Neural cell (in vitro differentiated cells): ENCODE measurements at regions not wholly inside any gene's neighbourhood (a gene's known extent, or its start where the extent isn't known, plus 50 kb on each side); places are given as distances from the start of the nearest gene placed in this dataset.

Experiments used
- H2AFZ ChIP-seq: fragments of 200-600, 300-800 bp; sonication (generic), shearing (Covaris generic); 2 replicates; pipeline ENCODE4 v1.6.0; 2014; ENCODE audit warnings: low read depth, mild to moderate bottlenecking, antibody characterized with exemption, low read length, moderate library complexity
- H3F3A ChIP-seq: fragments of 200-600 bp; shearing (Covaris generic); 2 replicates; pipeline ENCODE4 v1.6.1; 2016; ENCODE audit warnings: mild to moderate bottlenecking, moderate library complexity, mixed read lengths, antibody characterized with exemption, low read length; ENCODE audit not compliant: insufficient read depth, poor library complexity, severe bottlenecking
- H3K27ac ChIP-seq: fragments of 200-600, 300-800 bp; sonication (generic), shearing (Covaris generic); 2 replicates; pipeline ENCODE4 v1.5.1; 2014; ENCODE audit warnings: mild to moderate bottlenecking, low read length, moderate library complexity
- H3K27me3 ChIP-seq: fragments of 300-800, 200-600 bp; sonication (generic), shearing (Covaris generic); 2 replicates; pipeline ENCODE4 v1.6.0; 2014; ENCODE audit warnings: mild to moderate bottlenecking, low read depth, low read length, moderate library complexity; ENCODE audit not compliant: insufficient read depth
- H3K36me3 ChIP-seq: fragments of 300-800, 200-600 bp; sonication (generic), shearing (Covaris generic); 2 replicates; pipeline ENCODE4 v1.5.1; 2014; ENCODE audit warnings: mild to moderate bottlenecking, antibody characterized with exemption, low read length, moderate library complexity; ENCODE audit not compliant: insufficient read depth
- H3K4me2 ChIP-seq: fragments of 300-800, 200-600 bp; sonication (generic), shearing (Covaris generic); 2 replicates; pipeline ENCODE4 v1.6.0; 2014; ENCODE audit warnings: mild to moderate bottlenecking, low read length
- H3K4me3 ChIP-seq: fragments of 300-800, 200-600 bp; sonication (generic), shearing (Covaris generic); 2 replicates; pipeline ENCODE4 v1.5.1; 2014; ENCODE audit warnings: mild to moderate bottlenecking, low read length, moderate library complexity
- H3K79me2 ChIP-seq: fragments of 200-600 bp; shearing (Covaris generic); replicated peaks from 2 replicates; pipeline ENCODE4 v1.6.0; 2014; ENCODE audit warnings: mild to moderate bottlenecking, low read length, moderate library complexity; ENCODE audit not compliant: insufficient read depth
- H3K9ac ChIP-seq: fragments of 300-800, 200-600 bp; sonication (generic), shearing (Covaris generic); 2 replicates; pipeline ENCODE4 v1.6.1; 2016; ENCODE audit warnings: mild to moderate bottlenecking, low read length, mixed read lengths
- H3K9me2 ChIP-seq: fragments of 200-600 bp; shearing (Covaris generic); 2 replicates; pipeline ENCODE4 v1.6.1; 2016; ENCODE audit warnings: mild to moderate bottlenecking, low read length, mixed read lengths; ENCODE audit not compliant: insufficient read depth
- H3K9me3 ChIP-seq: fragments of 200-600, 300-800 bp; sonication (generic), shearing (Covaris generic); 2 replicates; pipeline ENCODE4 v1.6.1; 2016; ENCODE audit warnings: mild to moderate bottlenecking, mixed run types, low read length, moderate library complexity, mixed read lengths
- H4K20me1 ChIP-seq: fragments of 200-600 bp; shearing (Covaris generic); 2 replicates; pipeline ENCODE4 v1.6.1; 2016; ENCODE audit warnings: mild to moderate bottlenecking, mixed run types; ENCODE audit not compliant: insufficient read depth
- EP300 ChIP-seq: fragments of 450-650 bp; conservative IDR thresholded peaks from 2 replicates; pipeline ENCODE4 v1.6.1; 2014; ENCODE audit warnings: antibody characterized with exemption, mild to moderate bottlenecking, moderate library complexity; ENCODE audit not compliant: poor library complexity, severe bottlenecking
- EZH2 ChIP-seq: fragments of 200-600, 300-800 bp; shearing (Covaris generic), sonication (generic); IDR thresholded peaks from 2 replicates; pipeline ENCODE4 v1.6.1; 2014; ENCODE audit warnings: antibody characterized with exemption, low read length, borderline replicate concordance, mild to moderate bottlenecking; ENCODE audit not compliant: insufficient read depth, poor library complexity, severe bottlenecking
- MXI1 ChIP-seq: fragments of 450-650 bp; conservative IDR thresholded peaks from 2 replicates; pipeline ENCODE4 v1.6.1; 2014; ENCODE audit warnings: antibody characterized with exemption, mild to moderate bottlenecking; ENCODE audit not compliant: poor library complexity, severe bottlenecking
- POLR2AphosphoS5 ChIP-seq: IDR thresholded peaks from 2 replicates; pipeline ENCODE4 v1.6.1; 2012
- RAD21 ChIP-seq: fragments of 450-650 bp; conservative IDR thresholded peaks from 2 replicates; pipeline ENCODE4 v1.6.1; 2014; ENCODE audit warnings: antibody characterized with exemption, mild to moderate bottlenecking, moderate library complexity
- SMC3 ChIP-seq: fragments of 450-650 bp; conservative IDR thresholded peaks from 2 replicates; pipeline ENCODE4 v1.6.1; 2014; ENCODE audit warnings: antibody characterized with exemption, mild to moderate bottlenecking, moderate library complexity; ENCODE audit not compliant: poor library complexity
- TAF1 ChIP-seq: IDR thresholded peaks from 2 replicates; pipeline ENCODE4 v1.6.1; 2012; ENCODE audit warnings: low read depth
- TF ChIP-seq, protein P1 (sequence below): fragments of 450-650 bp; IDR thresholded peaks from 2 replicates; pipeline ENCODE4 v1.5.1; 2014; ENCODE audit warnings: antibody characterized with exemption, mild to moderate bottlenecking, moderate library complexity; ENCODE audit not compliant: poor library complexity, severe bottlenecking
- TF ChIP-seq, protein P2 (sequence below): IDR thresholded peaks from 2 replicates; pipeline ENCODE4 v1.6.1; 2012; ENCODE audit warnings: borderline replicate concordance

DNA sequence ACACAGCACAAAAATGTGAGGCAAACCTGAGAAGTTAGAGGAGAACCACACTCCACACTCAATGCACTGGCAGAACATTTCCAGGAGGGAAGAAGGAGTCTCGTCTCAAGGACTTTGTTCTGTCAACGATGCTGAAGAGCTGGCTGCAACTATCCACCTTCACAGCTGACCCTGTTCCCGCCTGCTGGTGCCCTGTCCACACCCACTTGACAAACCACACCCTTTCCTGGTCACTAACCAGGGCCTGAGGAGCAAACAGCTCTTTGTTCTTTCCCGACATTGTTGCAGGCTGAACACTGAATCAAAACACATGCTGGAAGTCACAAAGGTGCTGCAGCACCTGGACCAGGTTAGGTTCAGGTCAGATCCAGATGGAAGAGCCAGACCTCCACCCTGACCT is 92.6 kb upstream of the ARRDC4 start:
- Histone ChIP-seq H4K20me1 (no peaks in the 10 kb centered on the region), H3K4me3 (no peak overlapping the region), H3K9me2 (no peaks in the 10 kb centered on the region), H3F3A (no peaks in the 10 kb centered on the region), H3K9ac (no peak overlapping the region), H3K9me3 (no peaks in the 10 kb centered on the region), H3K36me3 (no peaks in the 10 kb centered on the region), H3K27me3 (no peaks in the 10 kb centered on the region), H3K4me2 (no peak overlapping the region), H3K27ac (no peak overlapping the region), H3K79me2 (no peaks in the 10 kb centered on the region), H2AFZ (no peak overlapping the region)
- TF ChIP-seq POLR2AphosphoS5 (no peak), SMC3 (no peak), EZH2 (no peak), TAF1 (no peak), MXI1 (no peak), EP300 (no peak), RAD21 (no peak)
- TF ChIP-seq, protein P1, sequence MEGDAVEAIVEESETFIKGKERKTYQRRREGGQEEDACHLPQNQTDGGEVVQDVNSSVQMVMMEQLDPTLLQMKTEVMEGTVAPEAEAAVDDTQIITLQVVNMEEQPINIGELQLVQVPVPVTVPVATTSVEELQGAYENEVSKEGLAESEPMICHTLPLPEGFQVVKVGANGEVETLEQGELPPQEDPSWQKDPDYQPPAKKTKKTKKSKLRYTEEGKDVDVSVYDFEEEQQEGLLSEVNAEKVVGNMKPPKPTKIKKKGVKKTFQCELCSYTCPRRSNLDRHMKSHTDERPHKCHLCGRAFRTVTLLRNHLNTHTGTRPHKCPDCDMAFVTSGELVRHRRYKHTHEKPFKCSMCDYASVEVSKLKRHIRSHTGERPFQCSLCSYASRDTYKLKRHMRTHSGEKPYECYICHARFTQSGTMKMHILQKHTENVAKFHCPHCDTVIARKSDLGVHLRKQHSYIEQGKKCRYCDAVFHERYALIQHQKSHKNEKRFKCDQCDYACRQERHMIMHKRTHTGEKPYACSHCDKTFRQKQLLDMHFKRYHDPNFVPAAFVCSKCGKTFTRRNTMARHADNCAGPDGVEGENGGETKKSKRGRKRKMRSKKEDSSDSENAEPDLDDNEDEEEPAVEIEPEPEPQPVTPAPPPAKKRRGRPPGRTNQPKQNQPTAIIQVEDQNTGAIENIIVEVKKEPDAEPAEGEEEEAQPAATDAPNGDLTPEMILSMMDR: no peak
- TF ChIP-seq, protein P2, sequence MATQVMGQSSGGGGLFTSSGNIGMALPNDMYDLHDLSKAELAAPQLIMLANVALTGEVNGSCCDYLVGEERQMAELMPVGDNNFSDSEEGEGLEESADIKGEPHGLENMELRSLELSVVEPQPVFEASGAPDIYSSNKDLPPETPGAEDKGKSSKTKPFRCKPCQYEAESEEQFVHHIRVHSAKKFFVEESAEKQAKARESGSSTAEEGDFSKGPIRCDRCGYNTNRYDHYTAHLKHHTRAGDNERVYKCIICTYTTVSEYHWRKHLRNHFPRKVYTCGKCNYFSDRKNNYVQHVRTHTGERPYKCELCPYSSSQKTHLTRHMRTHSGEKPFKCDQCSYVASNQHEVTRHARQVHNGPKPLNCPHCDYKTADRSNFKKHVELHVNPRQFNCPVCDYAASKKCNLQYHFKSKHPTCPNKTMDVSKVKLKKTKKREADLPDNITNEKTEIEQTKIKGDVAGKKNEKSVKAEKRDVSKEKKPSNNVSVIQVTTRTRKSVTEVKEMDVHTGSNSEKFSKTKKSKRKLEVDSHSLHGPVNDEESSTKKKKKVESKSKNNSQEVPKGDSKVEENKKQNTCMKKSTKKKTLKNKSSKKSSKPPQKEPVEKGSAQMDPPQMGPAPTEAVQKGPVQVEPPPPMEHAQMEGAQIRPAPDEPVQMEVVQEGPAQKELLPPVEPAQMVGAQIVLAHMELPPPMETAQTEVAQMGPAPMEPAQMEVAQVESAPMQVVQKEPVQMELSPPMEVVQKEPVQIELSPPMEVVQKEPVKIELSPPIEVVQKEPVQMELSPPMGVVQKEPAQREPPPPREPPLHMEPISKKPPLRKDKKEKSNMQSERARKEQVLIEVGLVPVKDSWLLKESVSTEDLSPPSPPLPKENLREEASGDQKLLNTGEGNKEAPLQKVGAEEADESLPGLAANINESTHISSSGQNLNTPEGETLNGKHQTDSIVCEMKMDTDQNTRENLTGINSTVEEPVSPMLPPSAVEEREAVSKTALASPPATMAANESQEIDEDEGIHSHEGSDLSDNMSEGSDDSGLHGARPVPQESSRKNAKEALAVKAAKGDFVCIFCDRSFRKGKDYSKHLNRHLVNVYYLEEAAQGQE: no peak

DNA sequence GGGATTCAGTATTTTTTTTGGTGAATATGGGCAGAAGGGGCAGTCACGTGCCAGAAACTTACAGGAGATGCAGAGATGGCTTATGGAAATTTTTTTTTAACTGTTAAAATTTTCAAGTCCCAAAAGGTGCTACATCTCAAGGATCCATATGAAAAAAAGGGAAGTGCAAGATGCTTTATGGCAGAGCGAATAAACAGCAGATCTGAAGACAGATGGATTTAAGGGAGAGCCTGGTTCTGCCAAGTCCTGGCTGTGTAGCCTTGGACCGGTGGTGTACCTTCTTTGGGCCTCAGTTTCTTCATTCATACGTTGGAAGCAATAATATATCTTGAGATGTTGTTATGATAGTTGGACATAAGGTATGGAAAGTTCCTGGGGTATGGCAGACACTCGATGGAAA is 91.5 kb upstream of the ARRDC4 start:
- Histone ChIP-seq H3K9me2 (no peaks in the 10 kb centered on the region), H3K4me2 (no peak overlapping the region), H3K4me3 (no peak overlapping the region), H2AFZ (no peak overlapping the region), H3K27ac (no peak overlapping the region), H3K36me3 (no peaks in the 10 kb centered on the region), H3K9ac (no peak overlapping the region), H3K9me3 (no peaks in the 10 kb centered on the region), H4K20me1 (no peaks in the 10 kb centered on the region), H3F3A (no peaks in the 10 kb centered on the region), H3K79me2 (no peaks in the 10 kb centered on the region), H3K27me3 (no peaks in the 10 kb centered on the region)
- TF ChIP-seq POLR2AphosphoS5 (no peak), SMC3 (no peak), EZH2 (no peak), EP300 (no peak), RAD21 (no peak), TAF1 (no peak), MXI1 (no peak)
- TF ChIP-seq, protein P2: no peak
- TF ChIP-seq, protein P1: no peak
